ENCODE measurements at regions not wholly inside any gene's neighbourhood (a gene's known extent, or its start where the extent isn't known, plus 50 kb on each side); places are given as distances from the start of the nearest gene placed in this dataset.

DNA sequence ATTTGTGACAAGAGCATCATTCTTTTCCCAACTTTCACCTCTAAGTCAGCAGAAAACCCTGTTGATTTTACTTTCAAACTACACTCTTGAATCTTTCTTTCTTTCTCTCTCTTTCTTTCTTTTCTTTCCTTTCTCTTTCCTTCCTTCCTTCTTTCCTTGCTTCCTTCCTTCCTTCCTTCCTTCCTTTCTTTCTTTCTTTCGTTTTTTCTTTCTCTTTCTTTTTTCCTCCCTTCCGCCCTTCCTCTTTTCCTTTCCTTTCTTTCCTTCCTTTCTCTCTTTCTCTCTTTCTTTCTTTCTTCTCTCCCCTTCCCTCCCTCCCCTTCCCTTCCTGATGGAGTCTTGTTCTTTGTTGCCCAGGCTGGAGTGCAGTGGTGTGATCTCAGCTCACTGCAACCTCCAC, 649.5 kb downstream of the PLCL1 start:
- H3K9me3 Mint-ChIP-seq (ENCODE audit: low read depth) = no peaks in the 10 kb centered on the region
- TF ChIP-seq, protein P1, sequence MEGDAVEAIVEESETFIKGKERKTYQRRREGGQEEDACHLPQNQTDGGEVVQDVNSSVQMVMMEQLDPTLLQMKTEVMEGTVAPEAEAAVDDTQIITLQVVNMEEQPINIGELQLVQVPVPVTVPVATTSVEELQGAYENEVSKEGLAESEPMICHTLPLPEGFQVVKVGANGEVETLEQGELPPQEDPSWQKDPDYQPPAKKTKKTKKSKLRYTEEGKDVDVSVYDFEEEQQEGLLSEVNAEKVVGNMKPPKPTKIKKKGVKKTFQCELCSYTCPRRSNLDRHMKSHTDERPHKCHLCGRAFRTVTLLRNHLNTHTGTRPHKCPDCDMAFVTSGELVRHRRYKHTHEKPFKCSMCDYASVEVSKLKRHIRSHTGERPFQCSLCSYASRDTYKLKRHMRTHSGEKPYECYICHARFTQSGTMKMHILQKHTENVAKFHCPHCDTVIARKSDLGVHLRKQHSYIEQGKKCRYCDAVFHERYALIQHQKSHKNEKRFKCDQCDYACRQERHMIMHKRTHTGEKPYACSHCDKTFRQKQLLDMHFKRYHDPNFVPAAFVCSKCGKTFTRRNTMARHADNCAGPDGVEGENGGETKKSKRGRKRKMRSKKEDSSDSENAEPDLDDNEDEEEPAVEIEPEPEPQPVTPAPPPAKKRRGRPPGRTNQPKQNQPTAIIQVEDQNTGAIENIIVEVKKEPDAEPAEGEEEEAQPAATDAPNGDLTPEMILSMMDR (IDR thresholded peaks at IDR 0.05) = no peak
- H3K27ac Mint-ChIP-seq (ENCODE audit: unreplicated experiment) = no peak overlapping the region
- no peaks in the 10 kb centered on the region for H3K4me1 Mint-ChIP-seq (ENCODE audit: low read depth)
- DNase-seq (ENCODE audit: low spot score) = no peak
- peaks cover 6% of the 10 kb centered on the region for H3K27me3 Mint-ChIP-seq (ENCODE audit: low read depth)
- no peak overlapping the region for H3K4me3 Mint-ChIP-seq (ENCODE audit: unreplicated experiment)
- no peaks in the 10 kb centered on the region for H3K36me3 Mint-ChIP-seq (ENCODE audit: low read depth)

DNA sequence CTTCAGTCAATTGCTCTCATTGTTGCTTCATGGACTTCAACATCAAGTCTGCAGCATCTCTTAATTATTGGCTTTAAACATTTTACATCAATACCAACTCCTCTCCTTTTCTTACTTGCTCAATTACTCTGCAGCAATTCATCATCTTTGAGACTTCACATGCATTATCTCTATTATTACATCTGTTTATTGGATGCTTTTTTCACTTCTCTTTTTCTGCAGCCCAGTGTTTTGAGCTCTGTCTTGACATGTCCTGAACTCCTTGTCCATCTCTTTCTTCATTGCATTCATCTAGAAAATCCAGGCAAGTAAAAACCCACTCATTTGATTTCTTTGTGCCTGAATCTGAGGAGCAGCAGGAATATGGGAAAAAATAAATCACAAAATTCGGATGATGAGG, 647.9 kb downstream of the PLCL1 start:
- Mint-ChIP-seq H3K4me3 (ENCODE audit: unreplicated experiment) (no peak overlapping the region), H3K27ac (ENCODE audit: unreplicated experiment) (no peak overlapping the region), H3K9me3 (ENCODE audit: low read depth) (no peaks in the 10 kb centered on the region), H3K4me1 (ENCODE audit: low read depth) (no peaks in the 10 kb centered on the region), H3K36me3 (ENCODE audit: low read depth) (no peaks in the 10 kb centered on the region), H3K27me3 (ENCODE audit: low read depth) (peaks cover 5% of the 10 kb centered on the region)
- TF ChIP-seq, protein P1 (IDR thresholded peaks at IDR 0.05) = no peak
- DNase-seq (ENCODE audit: low spot score) = no peak

DNA sequence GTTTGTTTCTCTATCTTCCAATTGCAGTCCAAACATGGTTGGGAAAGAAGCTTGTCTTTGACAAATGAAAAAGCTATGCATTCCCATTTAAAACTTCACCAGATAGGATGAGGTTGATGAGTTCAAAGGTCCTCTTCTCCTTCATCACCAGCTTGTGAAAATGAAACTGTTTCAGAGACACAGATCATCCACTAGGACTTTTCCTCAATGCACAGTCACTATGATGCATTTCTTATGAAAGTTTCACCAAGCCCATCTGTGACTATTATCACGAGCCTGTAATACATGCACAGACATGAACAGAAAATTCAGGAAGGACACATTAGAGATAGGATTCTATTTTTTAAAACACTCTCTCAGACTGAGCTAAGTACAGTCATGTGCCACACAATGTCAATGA, 644.4 kb downstream of the PLCL1 start:
- no peak for DNase-seq (ENCODE audit: low spot score)
- Mint-ChIP-seq H3K4me3 (ENCODE audit: unreplicated experiment) (no peak overlapping the region), H3K4me1 (ENCODE audit: low read depth) (no peaks in the 10 kb centered on the region), H3K9me3 (ENCODE audit: low read depth) (no peaks in the 10 kb centered on the region), H3K27me3 (ENCODE audit: low read depth) (peaks cover 3% of the 10 kb centered on the region), H3K27ac (ENCODE audit: unreplicated experiment) (no peak overlapping the region), H3K36me3 (ENCODE audit: low read depth) (no peaks in the 10 kb centered on the region)
- TF ChIP-seq, protein P1 (IDR thresholded peaks at IDR 0.05) = no peak

DNA sequence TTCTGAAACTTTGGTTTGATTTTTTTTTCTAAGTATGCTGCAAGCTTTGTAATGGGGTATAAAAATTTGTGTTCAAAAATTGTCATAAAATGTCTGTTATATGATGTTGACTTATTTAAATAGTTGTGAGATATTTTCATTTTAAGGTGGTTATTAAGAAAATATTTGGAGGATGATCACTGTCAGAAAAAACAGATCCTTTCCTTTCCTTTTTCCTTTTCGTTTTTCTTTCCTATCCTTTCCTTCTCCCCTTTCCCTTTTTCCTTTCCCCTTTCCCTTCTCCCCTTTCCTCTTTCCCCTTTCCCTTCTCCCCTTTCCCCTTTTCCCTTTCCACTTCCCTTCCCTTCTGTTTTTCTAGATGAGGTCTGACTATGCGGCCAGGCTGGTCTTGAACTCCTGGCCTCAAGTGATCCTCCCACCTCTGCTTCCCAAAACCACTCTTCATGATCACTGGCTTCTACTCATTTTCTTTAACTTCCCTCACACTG, 640.5 kb downstream of the PLCL1 start:
- no peaks in the 10 kb centered on the region for H3K9me3 Mint-ChIP-seq (ENCODE audit: low read depth)
- no peaks in the 10 kb centered on the region for H3K4me1 Mint-ChIP-seq (ENCODE audit: low read depth)
- H3K4me3 Mint-ChIP-seq (ENCODE audit: unreplicated experiment) = no peak overlapping the region
- no peak for DNase-seq (ENCODE audit: low spot score)
- H3K36me3 Mint-ChIP-seq (ENCODE audit: low read depth) = no peaks in the 10 kb centered on the region
- H3K27me3 Mint-ChIP-seq (ENCODE audit: low read depth) = peaks cover 6% of the 10 kb centered on the region
- TF ChIP-seq, protein P1 (IDR thresholded peaks at IDR 0.05) = no peak
- H3K27ac Mint-ChIP-seq (ENCODE audit: unreplicated experiment) = no peak overlapping the region

DNA sequence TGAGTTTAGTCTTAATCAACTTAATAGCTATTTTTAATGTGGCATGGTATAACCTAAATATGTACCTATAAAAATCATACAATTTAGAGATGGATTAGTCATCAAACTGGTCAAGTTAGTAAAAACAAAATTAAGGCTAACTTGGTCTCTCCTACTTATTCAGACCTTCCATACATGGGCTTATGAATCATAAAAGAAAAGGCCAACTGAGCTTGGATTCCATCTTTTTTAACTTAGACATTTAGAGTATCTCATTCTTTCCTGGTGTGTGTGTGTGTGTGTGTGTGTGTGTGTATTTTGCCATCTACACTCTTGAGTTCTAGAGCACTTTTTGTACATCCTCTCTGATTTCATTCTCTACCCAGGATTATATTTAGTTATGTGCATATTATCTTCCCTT, 637.5 kb downstream of the PLCL1 start:
- H3K4me3 Mint-ChIP-seq (ENCODE audit: unreplicated experiment) = no peak overlapping the region
- H3K4me1 Mint-ChIP-seq (ENCODE audit: low read depth) = no peaks in the 10 kb centered on the region
- no peak for DNase-seq (ENCODE audit: low spot score)
- H3K36me3 Mint-ChIP-seq (ENCODE audit: low read depth) = no peaks in the 10 kb centered on the region
- H3K27me3 Mint-ChIP-seq (ENCODE audit: low read depth) = peaks cover 6% of the 10 kb centered on the region
- TF ChIP-seq, protein P1 (IDR thresholded peaks at IDR 0.05) = no peak
- no peaks in the 10 kb centered on the region for H3K9me3 Mint-ChIP-seq (ENCODE audit: low read depth)
- no peak overlapping the region for H3K27ac Mint-ChIP-seq (ENCODE audit: unreplicated experiment)

All from chondrocyte (in vitro differentiated cells).